ENCODE measurements at regions not wholly inside any gene's neighbourhood (a gene's known extent, or its start where the extent isn't known, plus 50 kb on each side); places are given as distances from the start of the nearest gene placed in this dataset.

DNA sequence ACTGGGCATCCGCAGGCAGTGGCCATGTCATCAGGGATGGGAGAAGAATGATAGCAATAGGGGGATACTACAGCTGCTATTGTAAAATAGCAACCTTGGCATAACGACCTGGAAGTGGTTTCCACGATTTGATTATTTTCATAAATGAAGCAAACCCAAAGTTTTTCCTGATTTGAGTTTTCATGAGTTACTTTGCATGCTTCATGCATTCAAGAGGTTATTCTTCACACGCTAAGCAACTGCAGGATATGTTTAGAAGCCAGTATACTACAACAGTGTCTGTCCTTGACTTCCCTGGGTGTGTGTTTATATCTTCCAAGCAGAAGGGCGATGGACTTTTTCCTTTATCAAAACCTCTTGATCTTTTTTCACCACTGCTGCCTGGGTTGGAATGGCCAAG is 281.1 kb upstream of the DUSP10 start:
- no peak for TF ChIP-seq JUND (IDR thresholded peaks at IDR 0.05; ENCODE audit: low read depth)
- DNase-seq (ENCODE audit: low read depth in 1 of 2, low spot score in 1 of 2): no peak
- in situ Hi-C loops (cut with HindIII; ENCODE audit: low pct_unique_long_range_greater_than_20kb, low sequenced_read_pairs): no loop called here

DNA sequence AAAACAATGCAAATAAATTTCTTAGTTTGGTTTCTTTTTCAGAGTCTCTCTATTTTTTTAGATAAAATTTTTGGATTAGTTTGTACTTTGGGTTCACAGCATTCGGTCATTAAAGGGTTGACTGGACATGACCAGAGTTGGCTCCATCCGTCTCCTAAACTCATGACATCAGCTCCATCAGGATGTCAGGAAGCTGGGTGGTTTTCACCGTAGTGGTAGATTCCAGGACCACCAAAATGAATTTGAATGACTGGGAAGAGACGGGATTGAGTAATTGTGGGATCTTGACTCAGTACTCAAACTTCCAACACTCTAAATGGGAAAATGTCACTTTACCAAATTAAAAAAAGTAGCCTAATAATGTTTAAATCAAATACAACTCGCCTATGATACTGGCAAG is 279.2 kb upstream of the DUSP10 start:
- TF ChIP-seq JUND (IDR thresholded peaks at IDR 0.05; ENCODE audit: low read depth): no peak
- in situ Hi-C loops (cut with HindIII; ENCODE audit: low pct_unique_long_range_greater_than_20kb, low sequenced_read_pairs): no loop called here
- DNase-seq (ENCODE audit: low read depth in 1 of 2, low spot score in 1 of 2): no peak

DNA sequence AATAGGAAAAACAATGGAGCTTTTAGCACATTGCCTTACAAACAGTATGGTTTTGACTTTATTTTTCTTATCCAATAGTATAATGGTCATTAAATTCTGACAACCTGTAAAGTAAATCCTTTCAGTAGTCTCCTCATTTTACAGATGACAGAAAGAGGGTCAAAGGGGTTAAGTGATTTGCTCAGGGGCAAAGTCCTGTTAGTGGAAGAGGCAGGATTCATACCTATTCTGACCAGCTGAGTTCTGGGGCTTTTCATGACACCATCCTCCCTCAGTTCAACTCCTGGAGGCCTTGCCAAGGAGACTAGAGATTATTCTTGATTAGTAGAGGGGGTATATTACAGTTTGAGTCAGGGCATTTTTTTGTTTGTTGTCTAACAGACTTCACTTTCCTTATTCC is 278.7 kb upstream of the DUSP10 start:
- no peak for TF ChIP-seq JUND (IDR thresholded peaks at IDR 0.05; ENCODE audit: low read depth)
- DNase-seq (ENCODE audit: low read depth in 1 of 2, low spot score in 1 of 2): no peak
- in situ Hi-C loops (cut with HindIII; ENCODE audit: low pct_unique_long_range_greater_than_20kb, low sequenced_read_pairs): no loop called here

DNA sequence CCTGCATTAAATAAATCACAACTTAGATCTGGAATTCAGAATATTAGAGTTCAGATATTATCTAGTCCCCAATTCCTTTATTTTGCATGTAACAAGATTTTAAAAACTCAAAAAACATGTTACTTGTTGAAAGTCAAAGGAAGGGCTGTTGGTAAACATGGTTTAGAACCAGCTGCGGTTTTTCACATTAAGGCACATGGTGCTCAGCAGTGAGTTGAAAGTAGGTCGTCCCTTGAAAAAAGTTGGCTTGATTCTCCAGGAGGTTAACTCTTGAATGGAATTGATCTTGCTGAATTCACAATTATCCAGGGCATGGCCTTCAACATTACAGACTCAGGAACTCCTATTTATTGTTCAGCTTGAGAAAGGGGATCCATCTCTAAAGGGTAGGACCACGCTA is 277.1 kb upstream of the DUSP10 start:
- TF ChIP-seq JUND (IDR thresholded peaks at IDR 0.05; ENCODE audit: low read depth): no peak
- in situ Hi-C loops (cut with HindIII; ENCODE audit: low pct_unique_long_range_greater_than_20kb, low sequenced_read_pairs): no loop called here
- no peak for DNase-seq (ENCODE audit: low read depth in 1 of 2, low spot score in 1 of 2)

DNA sequence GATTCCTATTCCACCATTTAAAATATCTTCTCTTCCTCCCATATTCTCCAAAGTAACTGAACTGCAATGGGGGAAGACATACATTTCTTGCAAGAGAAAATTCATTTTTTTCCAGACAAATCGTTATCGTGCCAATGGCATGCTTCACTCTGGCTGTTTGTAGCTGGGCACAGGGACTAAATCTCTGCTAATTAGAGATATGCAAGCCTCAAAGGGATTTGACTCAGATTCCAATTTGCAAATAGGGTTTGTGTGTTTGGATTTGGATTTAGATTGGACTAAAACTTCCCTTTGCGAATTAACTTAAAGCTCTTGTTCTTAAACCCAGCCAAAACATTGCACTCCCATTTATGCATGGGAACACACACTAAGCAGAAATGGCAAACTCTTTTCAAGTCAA is 276.2 kb upstream of the DUSP10 start:
- TF ChIP-seq JUND (IDR thresholded peaks at IDR 0.05; ENCODE audit: low read depth): no peak
- DNase-seq (ENCODE audit: low read depth in 1 of 2, low spot score in 1 of 2): no peak
- in situ Hi-C loops (cut with HindIII; ENCODE audit: low pct_unique_long_range_greater_than_20kb, low sequenced_read_pairs): no loop called here

DNA sequence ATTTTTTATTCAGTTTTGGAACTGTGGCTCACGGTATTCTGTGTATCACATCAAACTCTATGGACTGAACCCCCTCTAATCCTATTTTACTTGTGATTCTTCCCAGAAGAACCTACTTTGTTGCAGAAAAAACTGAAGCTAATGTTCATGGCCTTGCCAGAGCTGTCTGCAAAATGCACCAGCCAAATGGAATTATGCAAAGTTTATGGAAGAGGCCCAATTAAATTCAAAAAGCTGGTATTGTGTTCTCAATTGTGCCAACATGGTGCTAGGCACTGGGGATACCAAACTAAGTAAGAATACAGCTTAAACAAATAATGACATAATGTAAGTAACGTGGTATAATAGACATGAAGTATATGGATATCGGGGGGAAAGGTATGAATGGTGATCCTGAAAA is 273.8 kb upstream of the DUSP10 start:
- DNase-seq (ENCODE audit: low read depth in 1 of 2, low spot score in 1 of 2): no peak
- TF ChIP-seq JUND (IDR thresholded peaks at IDR 0.05; ENCODE audit: low read depth): no peak
- in situ Hi-C loops (cut with HindIII; ENCODE audit: low pct_unique_long_range_greater_than_20kb, low sequenced_read_pairs): no loop called here

DNA sequence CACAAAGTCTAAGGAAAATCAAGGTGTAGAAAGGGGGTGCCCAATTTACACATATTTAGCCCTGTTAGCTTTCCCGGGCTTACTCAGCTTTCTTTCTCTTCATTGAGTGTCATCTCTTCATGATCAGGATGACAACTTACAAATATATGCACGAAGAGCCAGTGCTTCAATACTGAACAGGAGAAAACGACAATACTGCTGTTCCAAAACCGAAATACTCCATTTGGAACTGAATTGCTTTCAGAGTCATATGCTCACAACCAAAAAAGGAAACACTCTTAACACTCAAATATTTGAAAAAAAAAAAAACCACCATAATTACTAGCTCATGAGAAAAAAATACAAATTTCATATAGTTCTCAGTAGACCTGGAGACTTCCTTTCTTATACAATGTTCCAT is 272.1 kb upstream of the DUSP10 start:
- DNase-seq (ENCODE audit: low read depth in 1 of 2, low spot score in 1 of 2): no peak
- in situ Hi-C loops (cut with HindIII; ENCODE audit: low pct_unique_long_range_greater_than_20kb, low sequenced_read_pairs): no loop called here
- TF ChIP-seq JUND (IDR thresholded peaks at IDR 0.05; ENCODE audit: low read depth): no peak

DNA sequence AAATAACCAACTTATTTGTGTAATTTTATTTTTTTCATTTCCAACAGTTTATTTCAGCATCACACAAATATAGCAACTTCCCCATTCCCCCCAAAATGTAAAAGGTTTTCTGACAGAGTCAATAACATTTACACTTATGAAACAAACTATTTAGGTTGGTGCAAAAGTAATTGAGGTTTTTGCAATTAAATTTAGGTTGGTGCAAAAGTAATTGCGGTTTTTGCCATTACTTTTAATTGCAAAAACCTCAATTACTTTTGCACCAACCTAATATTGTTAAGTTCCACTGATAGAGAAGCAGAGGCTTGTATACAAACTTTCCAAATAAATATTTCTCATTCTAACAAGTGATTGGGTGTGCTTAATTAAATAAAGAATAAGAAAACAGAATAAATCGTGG is 270.9 kb upstream of the DUSP10 start:
- DNase-seq (ENCODE audit: low read depth in 1 of 2, low spot score in 1 of 2): no peak
- in situ Hi-C loops (cut with HindIII; ENCODE audit: low pct_unique_long_range_greater_than_20kb, low sequenced_read_pairs): no loop called here
- TF ChIP-seq JUND (IDR thresholded peaks at IDR 0.05; ENCODE audit: low read depth): no peak

DNA sequence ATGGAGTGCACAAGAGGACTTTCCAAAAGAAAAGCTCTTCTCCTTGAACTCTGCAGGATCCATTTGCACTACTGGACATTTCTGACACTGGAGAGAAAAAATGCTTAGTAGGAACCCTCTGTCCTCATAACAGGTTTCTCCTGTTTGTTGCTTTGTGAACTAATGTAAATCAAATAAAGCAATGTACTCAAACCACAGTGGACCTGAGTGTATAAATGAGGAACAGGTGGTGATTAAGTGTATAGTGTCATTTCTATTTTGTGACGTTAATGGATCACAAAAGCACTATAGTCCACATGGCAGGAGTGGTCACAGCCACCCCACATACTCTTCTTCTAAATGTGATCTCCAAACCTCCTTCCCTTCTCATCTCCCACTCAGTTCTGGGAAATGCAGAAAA is 268.4 kb upstream of the DUSP10 start:
- in situ Hi-C loops (cut with HindIII; ENCODE audit: low pct_unique_long_range_greater_than_20kb, low sequenced_read_pairs): no loop called here
- peak; percentile 18 to 84 for DNase-seq (ENCODE audit: low read depth in 1 of 2, low spot score in 1 of 2)
- TF ChIP-seq JUND (IDR thresholded peaks at IDR 0.05; ENCODE audit: low read depth): no peak

DNA sequence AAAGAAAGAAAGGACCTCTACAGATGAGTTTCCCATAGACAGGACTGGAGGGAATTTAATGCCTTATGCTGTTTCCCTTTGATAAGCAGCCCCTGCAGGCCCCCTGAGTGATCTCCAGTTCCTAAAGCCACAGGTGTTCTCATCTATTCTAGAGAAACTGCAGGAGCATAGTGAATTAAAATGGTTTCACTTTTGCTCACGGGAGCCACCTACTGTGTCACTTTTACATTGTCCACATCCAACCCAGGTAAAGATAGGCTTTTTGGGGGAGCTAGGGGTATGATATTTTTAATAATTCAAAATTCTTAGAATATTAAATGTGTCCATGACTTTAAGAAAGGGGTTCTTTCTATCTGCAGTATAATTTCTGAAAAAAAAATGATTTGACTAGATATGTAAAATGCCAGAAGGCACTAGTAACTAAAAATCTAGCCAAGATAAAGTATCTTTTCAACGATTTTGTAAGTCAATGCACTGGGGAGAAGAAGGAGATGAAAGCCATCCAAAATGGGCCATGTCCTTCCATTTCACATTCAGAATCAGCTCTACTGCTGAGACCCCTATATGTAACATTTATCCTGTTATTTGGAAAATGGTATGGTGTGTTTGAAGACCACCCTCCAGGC is 267.3 kb upstream of the DUSP10 start:
- in situ Hi-C loops (cut with HindIII; ENCODE audit: low pct_unique_long_range_greater_than_20kb, low sequenced_read_pairs): no loop called here
- DNase-seq (ENCODE audit: low read depth in 1 of 2, low spot score in 1 of 2): peak; percentile 23 to 70
- no peak for TF ChIP-seq JUND (IDR thresholded peaks at IDR 0.05; ENCODE audit: low read depth)

DNA sequence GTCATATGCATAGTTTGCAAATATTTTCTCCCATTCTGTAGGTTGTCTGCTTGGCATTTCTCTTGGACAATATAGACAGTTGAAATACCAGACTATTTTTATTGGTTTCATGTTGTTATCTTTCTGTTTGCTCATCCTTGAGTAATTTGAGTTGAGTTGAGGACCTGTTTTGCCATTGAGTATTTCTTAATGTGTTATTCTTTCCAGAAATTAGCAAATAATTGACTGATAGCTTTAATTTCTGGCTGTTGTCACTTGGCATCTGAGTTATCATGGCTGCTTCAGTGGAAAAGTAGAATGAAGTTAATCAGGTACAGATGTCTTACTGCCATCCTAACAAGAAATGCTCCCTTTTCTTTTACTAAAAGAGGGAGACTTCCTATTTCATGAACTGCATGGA is 264.8 kb upstream of the DUSP10 start:
- in situ Hi-C loops (cut with HindIII; ENCODE audit: low pct_unique_long_range_greater_than_20kb, low sequenced_read_pairs): no loop called here
- no peak for DNase-seq (ENCODE audit: low read depth in 1 of 2, low spot score in 1 of 2)
- TF ChIP-seq JUND (IDR thresholded peaks at IDR 0.05; ENCODE audit: low read depth): no peak

DNA sequence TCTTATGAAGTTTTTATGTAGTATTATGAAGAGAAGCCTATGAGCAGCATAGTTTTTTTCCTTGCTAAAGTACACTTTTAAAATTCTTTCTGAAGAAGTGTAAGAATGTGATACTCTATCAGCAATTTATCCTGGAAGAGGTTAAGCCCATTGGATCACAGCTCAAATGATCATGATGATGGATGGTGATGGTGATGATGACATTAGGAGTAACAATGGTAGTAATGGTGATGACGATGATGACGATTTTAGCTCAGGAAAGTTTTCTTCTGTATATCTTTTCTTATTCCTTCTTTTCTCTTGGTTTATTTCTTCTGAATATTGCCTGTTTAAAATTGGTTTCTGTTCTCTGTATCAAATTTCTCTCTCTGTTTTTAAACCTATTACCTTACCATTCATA is 262.9 kb upstream of the DUSP10 start:
- in situ Hi-C loops (cut with HindIII; ENCODE audit: low pct_unique_long_range_greater_than_20kb, low sequenced_read_pairs): no loop called here
- TF ChIP-seq JUND (IDR thresholded peaks at IDR 0.05; ENCODE audit: low read depth): no peak
- no peak for DNase-seq (ENCODE audit: low read depth in 1 of 2, low spot score in 1 of 2)

DNA sequence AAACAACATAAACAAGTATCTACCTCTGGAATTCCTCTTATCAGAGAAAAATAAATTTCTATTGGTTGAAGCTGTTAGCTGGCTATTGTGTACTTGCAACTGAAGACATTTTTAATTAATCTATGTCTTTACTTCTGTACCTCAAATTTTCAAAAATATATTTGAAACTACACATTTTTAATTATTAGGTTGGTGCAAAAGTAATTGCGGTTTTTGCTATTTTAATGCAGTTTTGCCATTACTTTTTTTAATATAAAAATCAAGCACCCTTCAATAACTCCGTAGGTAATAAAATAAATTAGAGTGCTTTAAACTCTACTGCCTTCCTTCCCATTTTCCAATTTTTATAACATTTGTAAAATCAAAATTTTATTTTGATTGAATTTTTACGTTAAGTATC is 262.1 kb upstream of the DUSP10 start:
- no peak for TF ChIP-seq JUND (IDR thresholded peaks at IDR 0.05; ENCODE audit: low read depth)
- no peak for DNase-seq (ENCODE audit: low read depth in 1 of 2, low spot score in 1 of 2)
- in situ Hi-C loops (cut with HindIII; ENCODE audit: low pct_unique_long_range_greater_than_20kb, low sequenced_read_pairs): no loop called here

DNA sequence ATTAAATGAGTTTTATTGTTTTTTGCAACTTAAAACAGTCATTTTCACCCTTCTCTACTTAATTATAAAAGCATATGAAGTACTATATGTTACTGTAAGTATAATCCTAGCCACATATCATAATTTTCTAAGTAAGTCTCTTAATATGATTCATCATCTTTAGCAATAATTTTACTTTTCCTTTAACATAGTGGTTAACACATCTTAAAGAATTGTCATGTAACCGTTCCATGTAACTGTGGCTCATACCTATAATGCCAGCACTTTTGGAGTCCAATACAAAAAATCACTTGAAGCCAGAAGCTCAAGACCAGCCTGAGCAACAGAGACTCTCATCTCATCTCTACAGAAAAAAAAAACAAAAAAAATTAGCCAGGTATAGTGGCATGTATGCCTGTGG is 260.6 kb upstream of the DUSP10 start:
- no peak for TF ChIP-seq JUND (IDR thresholded peaks at IDR 0.05; ENCODE audit: low read depth)

More for the DNA sequence above, 260.6 kb upstream of the DUSP10 start:
- DNase-seq (ENCODE audit: low read depth in 1 of 2, low spot score in 1 of 2): no peak
- in situ Hi-C loops (cut with HindIII; ENCODE audit: low pct_unique_long_range_greater_than_20kb, low sequenced_read_pairs): no loop called here

Data from T47D (cell line).